OCI-LY1 (cell line): ENCODE measurements at regions not wholly inside any gene's neighbourhood (a gene's known extent, or its start where the extent isn't known, plus 50 kb on each side); places are given as distances from the start of the nearest gene placed in this dataset.

Experiments
- CTCF ChIP-seq: fragments of 200-600 bp; sonication (generic), shearing (Covaris generic); IDR thresholded peaks from 2 replicates; pipeline ENCODE4 v1.5.1; 2017; ENCODE audit warnings: mild to moderate bottlenecking, antibody characterized with exemption, low read length, moderate library complexity, mixed read lengths
- EZH2 ChIP-seq: fragments of 200-600 bp; sonication (generic), shearing (Covaris generic); IDR thresholded peaks from 2 replicates; pipeline ENCODE4 v1.8.0; 2017; ENCODE audit warnings: borderline replicate concordance, mixed run types, mild to moderate bottlenecking, antibody characterized with exemption, low read length, moderate library complexity, mixed read lengths

- TF ChIP-seq EZH2 (no peak), CTCF (no peak)
These were observed 59.1 kb upstream of the GALNT9 start for GRCh38 chr12:132388379-132389015.
